ENCODE measurements at regions not wholly inside any gene's neighbourhood (a gene's known extent, or its start where the extent isn't known, plus 50 kb on each side); places are given as distances from the start of the nearest gene placed in this dataset.

DNA sequence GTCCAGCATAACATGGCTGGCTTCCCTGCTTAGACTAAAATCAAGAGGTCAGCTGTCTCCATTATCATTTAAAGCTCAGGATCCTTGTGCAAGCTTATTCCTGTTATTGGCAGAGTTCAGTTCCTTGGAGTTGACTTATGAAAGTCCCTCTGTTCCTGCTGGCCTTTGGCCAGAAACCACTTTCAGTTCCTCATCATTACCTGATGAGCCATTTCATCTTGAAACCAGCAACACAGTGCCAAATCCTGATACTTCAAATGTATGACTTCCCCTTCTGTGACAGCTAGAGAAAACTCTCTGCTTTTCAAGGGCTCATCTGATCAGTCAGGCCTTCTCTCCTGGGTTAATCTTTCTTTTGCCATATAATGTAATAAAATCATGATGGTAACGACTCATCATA lies 110.6 kb upstream of the FSTL5 start:
- Histone ChIP-seq H3K27ac (no peak overlapping the region), H3K9ac (no peak overlapping the region), H3K79me2 (no peaks in the 10 kb centered on the region), H3K4me1 (no peaks in the 10 kb centered on the region), H3K27me3 (ENCODE audit: control insufficient read depth, insufficient read depth, low read length) (no peaks in the 10 kb centered on the region), H3K36me3 (ENCODE audit: control insufficient read depth, insufficient read depth, low read length) (no peaks in the 10 kb centered on the region), H2AFZ (no peak overlapping the region), H3K4me3 (ENCODE audit: low read depth, low read length) (no peak overlapping the region), H3K4me2 (ENCODE audit: low read length) (no peak overlapping the region), H3K9me3 (ENCODE audit: control insufficient read depth, low read length) (no peaks in the 10 kb centered on the region)
- TF ChIP-seq, protein P1, sequence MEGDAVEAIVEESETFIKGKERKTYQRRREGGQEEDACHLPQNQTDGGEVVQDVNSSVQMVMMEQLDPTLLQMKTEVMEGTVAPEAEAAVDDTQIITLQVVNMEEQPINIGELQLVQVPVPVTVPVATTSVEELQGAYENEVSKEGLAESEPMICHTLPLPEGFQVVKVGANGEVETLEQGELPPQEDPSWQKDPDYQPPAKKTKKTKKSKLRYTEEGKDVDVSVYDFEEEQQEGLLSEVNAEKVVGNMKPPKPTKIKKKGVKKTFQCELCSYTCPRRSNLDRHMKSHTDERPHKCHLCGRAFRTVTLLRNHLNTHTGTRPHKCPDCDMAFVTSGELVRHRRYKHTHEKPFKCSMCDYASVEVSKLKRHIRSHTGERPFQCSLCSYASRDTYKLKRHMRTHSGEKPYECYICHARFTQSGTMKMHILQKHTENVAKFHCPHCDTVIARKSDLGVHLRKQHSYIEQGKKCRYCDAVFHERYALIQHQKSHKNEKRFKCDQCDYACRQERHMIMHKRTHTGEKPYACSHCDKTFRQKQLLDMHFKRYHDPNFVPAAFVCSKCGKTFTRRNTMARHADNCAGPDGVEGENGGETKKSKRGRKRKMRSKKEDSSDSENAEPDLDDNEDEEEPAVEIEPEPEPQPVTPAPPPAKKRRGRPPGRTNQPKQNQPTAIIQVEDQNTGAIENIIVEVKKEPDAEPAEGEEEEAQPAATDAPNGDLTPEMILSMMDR (IDR thresholded peaks at IDR 0.05), result no peak

GRCh38 chr4:162272215-162272614 lies 108.4 kb upstream of the FSTL5 start:
- Histone ChIP-seq H3K4me3 (ENCODE audit: low read depth, low read length) (no peak overlapping the region), H3K9me3 (ENCODE audit: control insufficient read depth, low read length) (no peaks in the 10 kb centered on the region), H3K79me2 (no peaks in the 10 kb centered on the region), H3K4me2 (ENCODE audit: low read length) (no peak overlapping the region), H3K4me1 (no peaks in the 10 kb centered on the region), H3K27ac (no peak overlapping the region), H3K36me3 (ENCODE audit: control insufficient read depth, insufficient read depth, low read length) (no peaks in the 10 kb centered on the region), H3K27me3 (ENCODE audit: control insufficient read depth, insufficient read depth, low read length) (no peaks in the 10 kb centered on the region), H3K9ac (no peak overlapping the region), H2AFZ (no peak overlapping the region)
- TF ChIP-seq, protein P1 (IDR thresholded peaks at IDR 0.05), result no peak

- Histone ChIP-seq H3K27ac (no peak overlapping the region), H3K4me2 (ENCODE audit: low read length) (no peak overlapping the region), H3K4me1 (no peaks in the 10 kb centered on the region), H2AFZ (no peak overlapping the region), H3K9ac (no peak overlapping the region), H3K27me3 (ENCODE audit: control insufficient read depth, insufficient read depth, low read length) (no peaks in the 10 kb centered on the region), H3K36me3 (ENCODE audit: control insufficient read depth, insufficient read depth, low read length) (no peaks in the 10 kb centered on the region), H3K9me3 (ENCODE audit: control insufficient read depth, low read length) (no peaks in the 10 kb centered on the region), H3K79me2 (no peaks in the 10 kb centered on the region), H3K4me3 (ENCODE audit: low read depth, low read length) (no peak overlapping the region)
- TF ChIP-seq, protein P1 (IDR thresholded peaks at IDR 0.05), result no peak
These were observed 105.1 kb upstream of the FSTL5 start for GRCh38 chr4:162268911-162269310.

DNA sequence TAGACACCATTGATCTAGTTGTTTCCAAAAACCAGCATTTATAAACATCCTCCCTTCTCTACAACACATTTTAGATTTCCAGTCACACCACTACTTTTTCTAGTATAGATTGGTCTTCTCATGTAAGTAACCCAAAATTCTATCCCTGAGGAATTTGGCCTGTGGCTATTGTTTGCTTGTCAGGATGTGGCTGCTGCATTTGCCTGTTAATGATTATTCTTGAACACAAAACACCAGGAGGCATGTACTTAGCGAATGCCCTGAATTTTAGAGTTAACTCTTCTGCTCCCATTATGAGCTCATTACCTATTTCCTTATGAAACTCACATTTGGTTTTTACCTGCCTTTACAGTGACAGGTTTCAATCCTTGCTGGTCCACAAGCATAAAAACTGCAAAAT lies 102.0 kb upstream of the FSTL5 start:
- no peaks in the 10 kb centered on the region for H3K79me2 ChIP-seq
- H3K4me1 ChIP-seq, result no peaks in the 10 kb centered on the region
- no peak overlapping the region for H3K9ac ChIP-seq
- no peaks in the 10 kb centered on the region for H3K9me3 ChIP-seq (ENCODE audit: control insufficient read depth, low read length)
- no peaks in the 10 kb centered on the region for H3K27me3 ChIP-seq (ENCODE audit: control insufficient read depth, insufficient read depth, low read length)
- H3K4me2 ChIP-seq (ENCODE audit: low read length), result no peak overlapping the region
- H3K27ac ChIP-seq, result no peak overlapping the region
- TF ChIP-seq, protein P1 (IDR thresholded peaks at IDR 0.05), result no peak
- H3K36me3 ChIP-seq (ENCODE audit: control insufficient read depth, insufficient read depth, low read length), result no peaks in the 10 kb centered on the region
- no peak overlapping the region for H2AFZ ChIP-seq
- no peak overlapping the region for H3K4me3 ChIP-seq (ENCODE audit: low read depth, low read length)

DNA sequence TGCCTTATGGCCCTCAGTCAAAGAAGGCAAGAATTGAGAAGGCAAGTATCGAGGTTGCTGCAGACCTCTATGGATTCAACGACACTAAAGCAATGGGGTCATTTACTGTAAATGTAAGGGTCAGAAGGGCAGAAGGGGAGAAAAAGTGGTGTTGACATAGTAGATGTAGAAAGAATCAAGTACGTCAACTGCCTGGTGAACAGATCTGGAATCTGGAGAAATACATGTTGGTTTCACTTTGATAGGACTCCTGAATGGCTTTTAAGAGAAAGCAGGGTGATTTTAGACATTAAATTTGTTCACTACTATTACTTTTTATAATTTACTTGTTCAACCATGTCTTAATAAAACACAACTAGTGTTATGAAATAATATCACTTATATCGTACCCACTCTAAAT lies 81.3 kb upstream of the FSTL5 start:
- H3K4me3 ChIP-seq (ENCODE audit: low read depth, low read length), result no peak overlapping the region
- H3K36me3 ChIP-seq (ENCODE audit: control insufficient read depth, insufficient read depth, low read length), result no peaks in the 10 kb centered on the region
- H3K9ac ChIP-seq, result no peak overlapping the region
- no peak overlapping the region for H3K27ac ChIP-seq
- TF ChIP-seq, protein P1 (IDR thresholded peaks at IDR 0.05), result no peak
- no peak overlapping the region for H3K4me2 ChIP-seq (ENCODE audit: low read length)
- no peaks in the 10 kb centered on the region for H3K9me3 ChIP-seq (ENCODE audit: control insufficient read depth, low read length)
- H2AFZ ChIP-seq, result no peak overlapping the region
- H3K79me2 ChIP-seq, result no peaks in the 10 kb centered on the region
- H3K4me1 ChIP-seq, result no peaks in the 10 kb centered on the region
- H3K27me3 ChIP-seq (ENCODE audit: control insufficient read depth, insufficient read depth, low read length), result no peaks in the 10 kb centered on the region

All from parathyroid adenoma (tissue), 2 donors.